ENCODE measurements at regions not wholly inside any gene's neighbourhood (a gene's known extent, or its start where the extent isn't known, plus 50 kb on each side); places are given as distances from the start of the nearest gene placed in this dataset.

DNA sequence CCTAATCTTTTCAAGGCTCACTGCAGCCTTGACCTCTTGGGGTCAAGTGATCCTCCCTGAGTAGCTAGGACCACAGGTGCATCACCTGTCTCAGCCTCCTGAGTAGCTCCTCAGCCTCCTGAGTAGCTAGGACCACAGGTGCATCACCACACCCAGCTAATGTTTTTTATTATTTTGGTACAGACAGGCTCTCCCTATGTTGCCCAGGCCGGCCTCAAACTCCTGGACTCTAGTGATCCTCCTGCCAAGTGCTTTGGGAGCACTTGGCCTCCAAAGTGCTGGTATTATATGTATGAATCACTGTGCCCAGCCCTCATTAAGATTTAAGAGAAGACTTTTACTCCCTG, 58.5 kb upstream of the S1PR1 start:
- TF ChIP-seq, protein P1, sequence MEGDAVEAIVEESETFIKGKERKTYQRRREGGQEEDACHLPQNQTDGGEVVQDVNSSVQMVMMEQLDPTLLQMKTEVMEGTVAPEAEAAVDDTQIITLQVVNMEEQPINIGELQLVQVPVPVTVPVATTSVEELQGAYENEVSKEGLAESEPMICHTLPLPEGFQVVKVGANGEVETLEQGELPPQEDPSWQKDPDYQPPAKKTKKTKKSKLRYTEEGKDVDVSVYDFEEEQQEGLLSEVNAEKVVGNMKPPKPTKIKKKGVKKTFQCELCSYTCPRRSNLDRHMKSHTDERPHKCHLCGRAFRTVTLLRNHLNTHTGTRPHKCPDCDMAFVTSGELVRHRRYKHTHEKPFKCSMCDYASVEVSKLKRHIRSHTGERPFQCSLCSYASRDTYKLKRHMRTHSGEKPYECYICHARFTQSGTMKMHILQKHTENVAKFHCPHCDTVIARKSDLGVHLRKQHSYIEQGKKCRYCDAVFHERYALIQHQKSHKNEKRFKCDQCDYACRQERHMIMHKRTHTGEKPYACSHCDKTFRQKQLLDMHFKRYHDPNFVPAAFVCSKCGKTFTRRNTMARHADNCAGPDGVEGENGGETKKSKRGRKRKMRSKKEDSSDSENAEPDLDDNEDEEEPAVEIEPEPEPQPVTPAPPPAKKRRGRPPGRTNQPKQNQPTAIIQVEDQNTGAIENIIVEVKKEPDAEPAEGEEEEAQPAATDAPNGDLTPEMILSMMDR (IDR thresholded peaks at IDR 0.05), result no peak
- no peak for TF ChIP-seq POLR2A (IDR thresholded peaks at IDR 0.05)
- no peak for TF ChIP-seq EP300 (IDR thresholded peaks at IDR 0.05)

Measured in tibial nerve (tissue), 4 donors.